PC-9 (cell line): ENCODE measurements at regions not wholly inside any gene's neighbourhood (a gene's known extent, or its start where the extent isn't known, plus 50 kb on each side); places are given as distances from the start of the nearest gene placed in this dataset.

Experiments
- BruUV-seq: library from RNA; stranded (reverse); fragments of 400-500 nt; replicated peaks from 2 replicates; lab custom pipeline; 2021; lab: Mats Ljungman, UMichigan
- CTCF ChIA-PET: fragments of 300-600 bp; sonication (Branson Sonifier 250); formaldehyde crosslinking; loops from one replicate; lab custom pipeline; 2022; ENCODE audit warnings: antibody characterized with exemption; lab: Charles Lee
- POLR2A ChIA-PET: fragments of 300-600 bp; sonication (Branson Sonifier 250); formaldehyde crosslinking; loops from one replicate; lab custom pipeline; 2022; ENCODE audit warnings: antibody characterized with exemption; ENCODE audit not compliant: unreplicated experiment; lab: Charles Lee
- DNase-seq, 2 experiments: peaks; one replicate each; pipeline versions ENCODE4 v3.0.0 to v3.0.0-alpha.2; 2015 to 2022; ENCODE audit warnings: mixed read lengths in 1 of 2
- H2AFZ ChIP-seq: fragments of 200-600 bp; sonication (generic); 2 replicates; pipeline ENCODE4 v1.8.1; 2017; ENCODE audit warnings: antibody characterized with exemption
- H3F3A ChIP-seq: fragments of 200-600 bp; sonication (generic); 2 replicates; pipeline ENCODE4 v1.8.1; 2017; ENCODE audit warnings: antibody characterized with exemption, mild to moderate bottlenecking, low read depth; ENCODE audit not compliant: insufficient read depth
- H3K27ac ChIP-seq: fragments of 200-600 bp; sonication (generic); 2 replicates; pipeline ENCODE4 v1.6.1; 2016; ENCODE audit warnings: mixed run types
- H3K27me3 ChIP-seq: fragments of 200-600 bp; sonication (generic); 2 replicates; pipeline ENCODE4 v1.6.1; 2016; ENCODE audit warnings: low read depth, mixed run types; ENCODE audit not compliant: insufficient read depth
- H3K36me3 ChIP-seq: fragments of 200-600 bp; sonication (generic); 2 replicates; pipeline ENCODE4 v1.6.1; 2016; ENCODE audit warnings: low read depth, mixed run types
- H3K4me1 ChIP-seq: fragments of 200-600 bp; sonication (generic); replicated peaks from 2 replicates; pipeline ENCODE4 v1.6.1; 2016; ENCODE audit warnings: mixed run types; ENCODE audit not compliant: insufficient read depth
- H3K4me2 ChIP-seq: fragments of 200-600 bp; sonication (generic); 2 replicates; pipeline ENCODE4 v1.6.1; 2017; ENCODE audit warnings: mixed run types
- H3K4me3 ChIP-seq: fragments of 200-600 bp; sonication (generic); 2 replicates; pipeline ENCODE4 v1.6.1; 2016; ENCODE audit warnings: mixed run types
- H3K79me2 ChIP-seq: fragments of 200-600 bp; sonication (generic); 2 replicates; pipeline ENCODE4 v1.6.1; 2017; ENCODE audit warnings: low read depth, mixed run types
- H3K9me2 ChIP-seq: fragments of 200-600 bp; sonication (generic); 2 replicates; pipeline ENCODE4 v1.8.1; 2017; ENCODE audit warnings: mild to moderate bottlenecking; ENCODE audit not compliant: insufficient read depth
- H3K9me3 ChIP-seq: fragments of 200-600 bp; sonication (generic); 2 replicates; pipeline ENCODE4 v1.8.1; 2016; ENCODE audit warnings: low read depth; ENCODE audit not compliant: insufficient read depth
- H4K20me1 ChIP-seq: fragments of 200-600 bp; sonication (generic); 2 replicates; pipeline ENCODE4 v1.8.1; 2017; ENCODE audit not compliant: insufficient read depth
- CTCF ChIP-seq: fragments of 200-600 bp; sonication (generic); conservative IDR thresholded peaks from 2 replicates; pipeline ENCODE4 v1.6.1; 2017; ENCODE audit warnings: mixed run types, antibody characterized with exemption, mild to moderate bottlenecking, moderate library complexity
- EZH2 ChIP-seq: fragments of 200-600 bp; sonication (generic); IDR thresholded peaks from 2 replicates; pipeline ENCODE4 v1.8.0; 2017; ENCODE audit warnings: antibody characterized with exemption, low read depth
- intact Hi-C: fragments of 100-400 bp; cut with micrococcal nuclease; formaldehyde crosslinking; loops from one replicate; pipeline ENCODE4 v1.10.0; 2022; ENCODE audit not compliant: unreplicated experiment

- H2AFZ ChIP-seq = no peak overlapping the region
- TF ChIP-seq CTCF (no peak), EZH2 (no peak)
- DNase-seq = no peak
- BruUV-seq = no TSS peak
- H3K9me3 ChIP-seq = no peaks in the 10 kb centered on the region; the same call in 1 of the 2 replicates
- POLR2A ChIA-PET = no interaction called here
- H3F3A ChIP-seq = no peaks in the 10 kb centered on the region; the same call in 1 of the 2 replicates
- intact Hi-C loops = loop anchor here (10.0 kb wide), 1 partner anchor 193 kb away; the partner anchor contains the start of gene TENT5A
- no peaks in the 10 kb centered on the region for H4K20me1 ChIP-seq
- no peaks in the 10 kb centered on the region for H3K79me2 ChIP-seq
- H3K4me2 ChIP-seq = peak overlapping the region; percentile 25; the same call in 1 of the 2 replicates
- no peak overlapping the region for H3K27ac ChIP-seq
- H3K4me1 ChIP-seq = peaks cover 17% of the 10 kb centered on the region
- H3K4me3 ChIP-seq = no peak overlapping the region
- no peaks in the 10 kb centered on the region for H3K27me3 ChIP-seq
- H3K36me3 ChIP-seq = no peaks in the 10 kb centered on the region
- CTCF ChIA-PET = no interaction called here
- no peaks in the 10 kb centered on the region for H3K9me2 ChIP-seq
Measured at GRCh38 chr6:81561731-81562130, 190.8 kb downstream of the TENT5A start.

- ChIA-PET POLR2A (interaction anchor here (0.6 kb wide), 1 partner anchor 44 kb away, joined by 5 read pairs; no protein-coding TSS in a partner anchor), CTCF (no interaction called here)
- Histone ChIP-seq H3K27me3 (no peaks in the 10 kb centered on the region), H3K79me2 (no peaks in the 10 kb centered on the region), H3K9me2 (no peaks in the 10 kb centered on the region), H3K9me3 (no peaks in the 10 kb centered on the region; the same call in 1 of the 2 replicates), H3K4me1 (peaks cover 17% of the 10 kb centered on the region), H3F3A (no peaks in the 10 kb centered on the region; the same call in 1 of the 2 replicates), H2AFZ (no peak overlapping the region), H3K27ac (no peak overlapping the region), H3K36me3 (no peaks in the 10 kb centered on the region), H4K20me1 (no peaks in the 10 kb centered on the region), H3K4me2 (peak overlapping the region; percentile 25; the same call in 1 of the 2 replicates), H3K4me3 (no peak overlapping the region)
- DNase-seq = peak in 1 of 2 experiments; percentile 72
- no TSS peak for BruUV-seq
- intact Hi-C loops = loop anchor here (10.0 kb wide), 1 partner anchor 194 kb away; the partner anchor contains the start of gene TENT5A
- TF ChIP-seq CTCF (no peak), EZH2 (no peak)
Measured at GRCh38 chr6:81561071-81561564, 191.4 kb downstream of the TENT5A start.

GRCh38 chr6:81557811-81558210 lies 194.7 kb downstream of the TENT5A start:
- H3K36me3 ChIP-seq = no peaks in the 10 kb centered on the region
- TF ChIP-seq CTCF (no peak), EZH2 (no peak)
- intact Hi-C loops = no loop called here
- no peak overlapping the region for H3K4me3 ChIP-seq
- no peak for DNase-seq
- no peaks in the 10 kb centered on the region for H3K27me3 ChIP-seq
- no TSS peak for BruUV-seq
- no peak overlapping the region for H3K4me2 ChIP-seq
- POLR2A ChIA-PET = no interaction called here
- peaks cover 17% of the 10 kb centered on the region for H3K4me1 ChIP-seq
- H3K9me2 ChIP-seq = no peaks in the 10 kb centered on the region
- H3K9me3 ChIP-seq = no peaks in the 10 kb centered on the region
- CTCF ChIA-PET = no interaction called here
- no peaks in the 10 kb centered on the region for H4K20me1 ChIP-seq
- no peak overlapping the region for H2AFZ ChIP-seq
- no peaks in the 10 kb centered on the region; the same call in 1 of the 2 replicates for H3F3A ChIP-seq
- H3K27ac ChIP-seq = no peak overlapping the region
- no peaks in the 10 kb centered on the region for H3K79me2 ChIP-seq
